ENCODE measurements at regions not wholly inside any gene's neighbourhood (a gene's known extent, or its start where the extent isn't known, plus 50 kb on each side); places are given as distances from the start of the nearest gene placed in this dataset.

GRCh38 chr17:77700165-77700881, 258.2 kb upstream of the TNRC6C start:
- TF ChIP-seq, protein P1, sequence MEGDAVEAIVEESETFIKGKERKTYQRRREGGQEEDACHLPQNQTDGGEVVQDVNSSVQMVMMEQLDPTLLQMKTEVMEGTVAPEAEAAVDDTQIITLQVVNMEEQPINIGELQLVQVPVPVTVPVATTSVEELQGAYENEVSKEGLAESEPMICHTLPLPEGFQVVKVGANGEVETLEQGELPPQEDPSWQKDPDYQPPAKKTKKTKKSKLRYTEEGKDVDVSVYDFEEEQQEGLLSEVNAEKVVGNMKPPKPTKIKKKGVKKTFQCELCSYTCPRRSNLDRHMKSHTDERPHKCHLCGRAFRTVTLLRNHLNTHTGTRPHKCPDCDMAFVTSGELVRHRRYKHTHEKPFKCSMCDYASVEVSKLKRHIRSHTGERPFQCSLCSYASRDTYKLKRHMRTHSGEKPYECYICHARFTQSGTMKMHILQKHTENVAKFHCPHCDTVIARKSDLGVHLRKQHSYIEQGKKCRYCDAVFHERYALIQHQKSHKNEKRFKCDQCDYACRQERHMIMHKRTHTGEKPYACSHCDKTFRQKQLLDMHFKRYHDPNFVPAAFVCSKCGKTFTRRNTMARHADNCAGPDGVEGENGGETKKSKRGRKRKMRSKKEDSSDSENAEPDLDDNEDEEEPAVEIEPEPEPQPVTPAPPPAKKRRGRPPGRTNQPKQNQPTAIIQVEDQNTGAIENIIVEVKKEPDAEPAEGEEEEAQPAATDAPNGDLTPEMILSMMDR (conservative IDR thresholded peaks at IDR 0.05; ENCODE audit: low read depth, low read length): no peak
- TF ChIP-seq EZH2 (IDR thresholded peaks at IDR 0.05; ENCODE audit: low read length, unreplicated experiment): no peak

All from PC-3 (cell line).